Keratinocyte (primary cell): ENCODE measurements at regions not wholly inside any gene's neighbourhood (a gene's known extent, or its start where the extent isn't known, plus 50 kb on each side); places are given as distances from the start of the nearest gene placed in this dataset.

Source experiments
- EZH2 ChIP-seq: IDR thresholded peaks from one replicate; pipeline ENCODE4 v1.6.1; 2012; ENCODE audit warnings: inconsistent platforms, mild to moderate bottlenecking, low read length, moderate library complexity
- TF ChIP-seq, protein P1 (sequence below), 3 experiments: IDR thresholded peaks in 1 of 3; conservative IDR thresholded peaks in 1 of 3; optimal IDR thresholded peaks in 1 of 3; 2 replicates in 2 of 3; 3 replicates in 1 of 3; pipeline versions ENCODE3 to v1.5.1; 2011; ENCODE audit warnings: low read length in 3 of 3, mild to moderate bottlenecking in 3 of 3, moderate library complexity in 2 of 3, control low read depth in 1 of 3, inconsistent platforms in 1 of 3; ENCODE audit not compliant: insufficient read depth in 2 of 3; ENCODE audit errors: extremely low read depth in 1 of 3

DNA sequence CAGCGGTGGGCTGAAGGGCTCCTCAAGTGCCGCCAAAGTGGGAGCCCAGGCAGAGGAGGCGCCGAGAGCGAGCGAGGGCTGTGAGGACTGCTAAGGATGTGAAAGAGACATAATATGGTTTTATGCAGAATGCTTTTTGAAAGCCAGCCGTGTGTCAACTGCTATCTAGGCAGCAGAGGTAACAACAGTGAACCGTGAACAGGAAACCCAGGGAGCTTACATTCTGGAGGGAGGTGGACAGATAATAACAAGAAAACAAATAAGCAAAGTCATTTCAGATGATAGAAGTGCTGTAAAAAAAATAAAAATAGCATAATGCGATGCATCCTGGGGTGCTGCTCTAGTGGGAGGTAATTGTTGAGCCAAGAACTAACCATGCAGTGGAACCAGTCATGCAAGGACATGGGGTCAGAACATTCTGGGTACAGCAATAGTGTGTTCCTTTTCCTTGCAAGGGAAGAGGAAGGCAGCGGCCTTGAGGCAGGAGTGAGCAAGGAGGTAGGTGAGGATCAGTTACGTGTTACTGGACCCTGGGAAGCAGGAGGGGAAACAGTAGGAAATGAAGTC is 134.4 kb upstream of the TMEM170B start:
- TF ChIP-seq, protein P1, sequence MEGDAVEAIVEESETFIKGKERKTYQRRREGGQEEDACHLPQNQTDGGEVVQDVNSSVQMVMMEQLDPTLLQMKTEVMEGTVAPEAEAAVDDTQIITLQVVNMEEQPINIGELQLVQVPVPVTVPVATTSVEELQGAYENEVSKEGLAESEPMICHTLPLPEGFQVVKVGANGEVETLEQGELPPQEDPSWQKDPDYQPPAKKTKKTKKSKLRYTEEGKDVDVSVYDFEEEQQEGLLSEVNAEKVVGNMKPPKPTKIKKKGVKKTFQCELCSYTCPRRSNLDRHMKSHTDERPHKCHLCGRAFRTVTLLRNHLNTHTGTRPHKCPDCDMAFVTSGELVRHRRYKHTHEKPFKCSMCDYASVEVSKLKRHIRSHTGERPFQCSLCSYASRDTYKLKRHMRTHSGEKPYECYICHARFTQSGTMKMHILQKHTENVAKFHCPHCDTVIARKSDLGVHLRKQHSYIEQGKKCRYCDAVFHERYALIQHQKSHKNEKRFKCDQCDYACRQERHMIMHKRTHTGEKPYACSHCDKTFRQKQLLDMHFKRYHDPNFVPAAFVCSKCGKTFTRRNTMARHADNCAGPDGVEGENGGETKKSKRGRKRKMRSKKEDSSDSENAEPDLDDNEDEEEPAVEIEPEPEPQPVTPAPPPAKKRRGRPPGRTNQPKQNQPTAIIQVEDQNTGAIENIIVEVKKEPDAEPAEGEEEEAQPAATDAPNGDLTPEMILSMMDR (optimal IDR thresholded peaks at IDR 0.05 in 1 of 3, IDR thresholded peaks at IDR 0.05 in 1 of 3, conservative IDR thresholded peaks at IDR 0.05 in 1 of 3; ENCODE audit: extremely low read depth in 1 of 3, insufficient read depth in 2 of 3, low read length in 3 of 3) = no peak
- TF ChIP-seq EZH2 = no peak
